CD14-positive monocyte (primary cell): ENCODE measurements at regions not wholly inside any gene's neighbourhood (a gene's known extent, or its start where the extent isn't known, plus 50 kb on each side); places are given as distances from the start of the nearest gene placed in this dataset.

ENCODE experiments used
- DNase-seq, 3 donors: peaks; one replicate each; pipeline ENCODE4 v3.0.0-alpha.2; 2011 to 2022
- H2AFZ ChIP-seq: 2 replicates; pipeline ENCODE4 v1.6.0; 2012; ENCODE audit warnings: mild to moderate bottlenecking, low read depth, low read length, inconsistent platforms; ENCODE audit not compliant: insufficient read depth, poor library complexity, severe bottlenecking
- H3K27ac ChIP-seq, 2 donors: 1 replicate in 1 of 2; 2 replicates in 1 of 2; pipeline ENCODE4 v1.5.1; 2012 to 2013; ENCODE audit warnings: low read length in 2 of 2, control low read depth in 1 of 2, inconsistent platforms in 1 of 2, low read depth in 1 of 2, mild to moderate bottlenecking in 1 of 2
- H3K27me3 ChIP-seq, 2 donors: one replicate each; pipeline versions ENCODE4 v1.6.0 to v1.6.1; 2011 to 2013; ENCODE audit warnings: low read length in 2 of 2; ENCODE audit not compliant: control insufficient read depth in 2 of 2, insufficient read depth in 2 of 2
- H3K36me3 ChIP-seq, 2 donors: replicated peaks in 1 of 2; 1 replicate in 1 of 2; 2 replicates in 1 of 2; pipeline versions ENCODE4 v1.5.1 to v1.6.1; 2012 to 2013; ENCODE audit warnings: low read length in 2 of 2, control low read depth in 1 of 2, inconsistent platforms in 1 of 2, mild to moderate bottlenecking in 1 of 2; ENCODE audit not compliant: insufficient read depth in 2 of 2, control insufficient read depth in 1 of 2
- H3K4me1 ChIP-seq, 2 donors: 1 replicate in 1 of 2; 2 replicates in 1 of 2; pipeline versions ENCODE4 v1.5.1 to v1.6.1; 2012 to 2013; ENCODE audit warnings: low read length in 2 of 2, control low read depth in 1 of 2, inconsistent platforms in 1 of 2, mild to moderate bottlenecking in 1 of 2, moderate library complexity in 1 of 2; ENCODE audit not compliant: insufficient read depth in 2 of 2, control insufficient read depth in 1 of 2
- H3K4me2 ChIP-seq: replicated peaks from 2 replicates; pipeline ENCODE3; 2012; ENCODE audit warnings: low read length, moderate library complexity, mild to moderate bottlenecking; ENCODE audit not compliant: poor library complexity, severe bottlenecking; ENCODE audit errors: extremely low read depth
- H3K4me3 ChIP-seq, 3 experiments: fragments of 200-600 bp in 1 of 3; sonication (generic) in 1 of 3; replicated peaks in 1 of 3; 1 replicate in 2 of 3; 2 replicates in 1 of 3; pipeline ENCODE4 v1.5.1; 2011 to 2013; ENCODE audit warnings: low read length in 3 of 3, mild to moderate bottlenecking in 3 of 3, control low read depth in 2 of 3, low read depth in 2 of 3, inconsistent platforms in 1 of 3, moderate library complexity in 1 of 3
- H3K79me2 ChIP-seq: 2 replicates; pipeline ENCODE4 v1.6.0; 2012; ENCODE audit warnings: mild to moderate bottlenecking, control low read depth, inconsistent platforms, low read length, moderate library complexity; ENCODE audit not compliant: insufficient read depth
- H3K9ac ChIP-seq: 2 replicates; pipeline ENCODE4 v1.6.0; 2017; ENCODE audit warnings: low read length, mild to moderate bottlenecking; ENCODE audit not compliant: insufficient read depth, poor library complexity, severe bottlenecking
- H3K9me3 ChIP-seq, 2 donors: replicated peaks in 1 of 2; 1 replicate in 1 of 2; 2 replicates in 1 of 2; pipeline versions ENCODE4 v1.5.1 to v1.6.1; 2012 to 2013; ENCODE audit warnings: low read length in 2 of 2, control low read depth in 1 of 2; ENCODE audit not compliant: control insufficient read depth in 1 of 2, insufficient read depth in 1 of 2
- H4K20me1 ChIP-seq: 2 replicates; pipeline ENCODE4 v1.6.0; 2012; ENCODE audit warnings: mild to moderate bottlenecking, low read length, control low read depth, moderate library complexity; ENCODE audit not compliant: insufficient read depth
- H3K27ac Mint-ChIP-seq, 7 donors: one replicate each; pipeline ENCODE4 v1.8.0; 2020; ENCODE audit warnings: mild to moderate bottlenecking in 7 of 7, mixed read lengths in 7 of 7, moderate library complexity in 6 of 7, inconsistent platforms in 2 of 7
- H3K27me3 Mint-ChIP-seq, 3 donors: one replicate each; pipeline ENCODE4 v1.8.0; 2021 to 2022; ENCODE audit warnings: low read depth in 3 of 3, mild to moderate bottlenecking in 3 of 3, mixed read lengths in 3 of 3, moderate library complexity in 3 of 3, inconsistent platforms in 1 of 3
- H3K36me3 Mint-ChIP-seq, 2 donors: one replicate each; pipeline ENCODE4 v1.8.0; 2020; ENCODE audit warnings: mixed read lengths in 2 of 2, inconsistent platforms in 1 of 2, mild to moderate bottlenecking in 1 of 2
- H3K4me1 Mint-ChIP-seq: one replicate; pipeline ENCODE4 v1.8.0; 2020; ENCODE audit warnings: mild to moderate bottlenecking, mixed read lengths
- H3K4me3 Mint-ChIP-seq, 2 donors: one replicate each; pipeline ENCODE4 v1.8.0; 2020; ENCODE audit warnings: mild to moderate bottlenecking in 2 of 2, mixed read lengths in 2 of 2, moderate library complexity in 1 of 2
- H3K9me3 Mint-ChIP-seq, 7 donors: one replicate each; pipeline ENCODE4 v1.8.0; 2020 to 2022; ENCODE audit warnings: mixed read lengths in 7 of 7, mild to moderate bottlenecking in 6 of 7, moderate library complexity in 6 of 7, inconsistent platforms in 2 of 7
- CTCF ChIP-seq: fragments of 200-600 bp; IDR thresholded peaks from one replicate; pipeline ENCODE4 v1.8.0; 2022; ENCODE audit warnings: antibody characterized with exemption, mild to moderate bottlenecking
- WGBS: methylation state at CpG from one replicate; pipeline ENCODE4 v1.1.5; 2013; ENCODE audit warnings: missing lambda C conversion rate; ENCODE audit not compliant: insufficient coverage; 5-methylcytosine and 5-hydroxymethylcytosine counted together
- intact Hi-C, 2 donors: fragments of 100-400 bp; cut with micrococcal nuclease; formaldehyde crosslinking; loops; one replicate each; pipeline versions ENCODE4 v1.15.0 to v1.15.1; 2023

GRCh38 chr21:43312751-43313169 lies 114.2 kb downstream of the SIK1 start:
- intact Hi-C loops, result no loop called here
- Mint-ChIP-seq H3K27ac (no peak overlapping the region), H3K27me3 (peaks cover under 1 to 15% (median 3%) of the 10 kb centered on the region in 3 donors), H3K36me3 (no peaks in the 10 kb centered on the region), H3K9me3 (peaks cover 0 to 10% (median 2%) of the 10 kb centered on the region in 7 donors), H3K4me1 (no peaks in the 10 kb centered on the region), H3K4me3 (no peak overlapping the region)
- Histone ChIP-seq H3K4me2 (no peak overlapping the region), H3K36me3 (no peaks in the 10 kb centered on the region), H4K20me1 (no peaks in the 10 kb centered on the region), H3K9me3 (peaks cover 0 to 2% of the 10 kb centered on the region in 2 donors), H2AFZ (no peak overlapping the region), H3K27ac (no peak overlapping the region), H3K79me2 (no peaks in the 10 kb centered on the region), H3K27me3 (no peaks in the 10 kb centered on the region), H3K4me3 (no peak overlapping the region), H3K4me1 (no peaks in the 10 kb centered on the region), H3K9ac (no peak overlapping the region)
- DNase-seq, result no peak
- TF ChIP-seq CTCF, result no peak
- WGBS, result 84% methylated on average over 6 of the region's 6 CpGs

GRCh38 chr21:43312011-43312410 lies 114.9 kb downstream of the SIK1 start:
- no peak overlapping the region for H2AFZ ChIP-seq

More at GRCh38 chr21:43312011-43312410, 114.9 kb downstream of the SIK1 start:
- peaks cover 0 to 4% (median 0%) of the 10 kb centered on the region in 7 donors for H3K9me3 Mint-ChIP-seq
- intact Hi-C loops, result no loop called here
- no CpG with 5 or more reads among the region's 4 CpGs for WGBS
- H3K9me3 ChIP-seq, result no peaks in the 10 kb centered on the region
- no peak overlapping the region for H3K27ac ChIP-seq
- peaks cover 0 to 12% (median 3%) of the 10 kb centered on the region in 3 donors for H3K27me3 Mint-ChIP-seq
- TF ChIP-seq CTCF, result no peak
- no peaks in the 10 kb centered on the region for H3K27me3 ChIP-seq
- no peak overlapping the region for H3K4me3 Mint-ChIP-seq
- H3K27ac Mint-ChIP-seq, result no peak overlapping the region
- no peak overlapping the region for H3K9ac ChIP-seq
- no peaks in the 10 kb centered on the region for H4K20me1 ChIP-seq
- no peaks in the 10 kb centered on the region for H3K4me1 Mint-ChIP-seq
- DNase-seq, result no peak
- no peaks in the 10 kb centered on the region for H3K4me1 ChIP-seq
- no peak overlapping the region for H3K4me2 ChIP-seq
- no peaks in the 10 kb centered on the region for H3K79me2 ChIP-seq
- no peaks in the 10 kb centered on the region for H3K36me3 ChIP-seq
- no peak overlapping the region for H3K4me3 ChIP-seq
- no peaks in the 10 kb centered on the region for H3K36me3 Mint-ChIP-seq
